D721Med (cell line): ENCODE measurements at regions not wholly inside any gene's neighbourhood (a gene's known extent, or its start where the extent isn't known, plus 50 kb on each side); places are given as distances from the start of the nearest gene placed in this dataset.
A peak's percentile ranks its signal among the peaks of the same experiment; 100 is the strongest.
"Not testable (repeated sequence)": the region's sequence is repeated elsewhere in the genome, so short reads cannot be mapped to it uniquely, and the experiment has no call there.

Experiments
- DNase-seq: peaks from one replicate; pipeline ENCODE4 v3.0.0; 2011; ENCODE audit warnings: low spot score; ENCODE audit not compliant: insufficient read length
- FAIRE-seq: peaks from 2 replicates; lab custom pipeline; 2011; peaks lifted over from hg19 to GRCh38; lab: Jason Lieb, UNC
- CTCF ChIP-seq: IDR thresholded peaks from 2 replicates; pipeline ENCODE4 v1.5.1; 2012; ENCODE audit warnings: mild to moderate bottlenecking, control low read depth; ENCODE audit not compliant: insufficient read depth; ENCODE audit errors: missing control alignments

GRCh38 chr5:32534041-32534440, 51.3 kb upstream of the SUB1 start:
- no peak for TF ChIP-seq CTCF
- DNase-seq (no peak), FAIRE-seq (no peak)

DNA sequence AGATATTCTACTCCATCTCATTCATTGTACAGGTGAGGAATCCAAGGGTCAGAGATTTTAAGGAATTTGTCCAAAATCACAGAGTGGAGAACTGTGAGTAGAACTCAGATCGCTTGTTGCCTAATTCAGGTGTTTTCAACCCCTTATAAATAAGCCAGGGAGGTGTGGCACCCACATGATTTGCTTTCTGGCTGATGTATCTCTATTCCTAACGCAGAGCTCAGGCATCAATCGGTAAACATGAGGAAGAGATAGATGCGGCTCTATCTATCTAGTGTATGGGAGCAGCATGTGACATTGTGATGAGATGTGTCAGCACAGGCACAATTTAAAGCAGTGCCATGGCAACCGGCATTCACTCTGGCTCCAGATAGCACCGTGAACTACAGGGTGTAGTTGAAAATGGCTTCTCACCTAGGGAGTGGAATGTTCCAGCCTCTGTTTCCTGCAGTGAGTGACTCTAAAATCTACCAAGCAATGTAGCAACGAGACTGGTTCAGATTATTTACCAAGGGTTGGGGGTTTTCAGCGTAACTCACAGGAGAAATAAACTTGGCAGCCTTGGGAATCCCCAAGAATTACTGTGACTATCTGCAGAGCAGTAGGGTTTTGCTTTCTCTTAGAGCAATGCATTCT, 53.4 kb upstream of the SUB1 start:
- DNase-seq (no peak), FAIRE-seq (no peak)
- TF ChIP-seq CTCF: no peak

- DNase-seq, FAIRE-seq: not testable (repeated sequence)
These were observed 58.0 kb upstream of the SUB1 start for GRCh38 chr5:32527321-32527720.

DNA sequence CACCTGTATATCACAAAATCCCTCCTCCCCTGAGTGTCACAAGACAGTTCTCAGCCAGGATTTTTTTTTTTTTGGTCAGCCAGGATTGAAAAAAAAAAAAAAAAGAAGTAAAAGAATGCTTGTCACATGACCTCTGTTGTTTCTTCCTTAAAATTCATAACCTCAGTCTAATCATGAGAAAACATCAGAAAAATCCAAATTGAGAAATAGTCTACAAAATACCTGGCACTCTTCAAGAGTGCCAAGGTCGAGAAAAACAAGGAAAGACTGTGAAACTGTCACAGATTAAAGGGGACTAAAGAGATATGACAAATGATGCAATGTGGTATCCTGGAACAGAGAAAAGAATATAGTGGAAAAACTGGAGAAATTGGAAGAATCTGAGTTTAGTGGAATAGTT, 58.5 kb upstream of the SUB1 start:
- DNase-seq: no peak
- no peak for TF ChIP-seq CTCF
- FAIRE-seq: no peak

DNA sequence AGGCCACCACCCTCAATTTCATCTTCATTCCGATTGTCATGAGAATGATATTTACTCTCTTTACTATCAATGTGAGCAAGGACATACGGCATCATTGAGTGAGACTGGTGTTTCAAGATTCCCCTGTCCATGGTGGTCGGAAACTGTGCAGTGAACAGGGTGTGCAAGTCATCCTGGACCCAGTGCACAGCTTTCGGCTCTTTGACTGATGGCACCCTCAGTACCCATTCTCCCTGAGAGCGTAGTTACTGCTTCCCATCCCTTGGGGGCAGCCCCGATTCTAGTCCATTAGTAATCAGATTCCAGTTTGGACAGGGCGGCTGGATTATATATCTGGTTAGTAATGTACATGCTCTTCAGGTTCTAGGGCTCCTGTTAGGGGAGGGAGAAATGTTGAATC, 61.7 kb upstream of the SUB1 start:
- no peak for FAIRE-seq
- DNase-seq: no peak
- peak; percentile 11 for TF ChIP-seq CTCF

DNA sequence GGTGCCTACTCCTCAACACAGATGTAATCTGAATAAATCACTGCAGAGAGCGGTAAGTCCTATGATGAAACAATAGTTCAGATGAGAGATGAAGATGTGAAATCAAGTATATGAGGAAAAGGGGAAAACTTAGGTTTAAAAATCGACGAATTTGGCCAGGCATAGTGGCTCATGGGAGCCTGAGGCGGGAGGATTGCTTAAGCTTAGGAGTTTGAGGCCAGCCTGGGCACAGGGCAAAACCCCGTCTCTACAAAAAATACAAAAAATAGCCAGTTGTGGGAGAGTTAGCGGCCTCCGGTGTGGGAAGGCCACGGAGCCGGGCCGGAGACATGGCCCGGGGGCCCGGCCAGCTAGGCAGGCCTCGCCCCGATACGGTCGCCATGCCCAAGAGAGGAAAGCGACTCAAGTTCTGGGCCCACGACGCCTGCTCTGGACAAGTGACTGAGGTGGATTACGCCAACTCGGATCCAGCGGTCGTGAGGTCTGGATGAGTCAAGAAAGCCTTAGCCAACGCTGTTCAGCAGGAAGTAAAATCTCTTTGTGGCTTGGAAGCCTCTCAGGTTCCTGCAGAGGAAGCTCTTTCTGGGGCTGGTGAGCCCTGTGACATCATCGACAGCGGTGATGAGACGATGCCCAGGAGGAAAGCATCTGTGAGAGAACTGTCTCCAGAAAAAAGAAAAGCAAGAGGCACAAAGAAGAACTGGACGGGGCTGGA, 62.8 kb upstream of the SUB1 start:
- FAIRE-seq: no peak
- TF ChIP-seq CTCF: no peak
- DNase-seq: no peak

GRCh38 chr5:32521481-32521880, 63.9 kb upstream of the SUB1 start:
- FAIRE-seq (no peak), DNase-seq (no peak)
- no peak for TF ChIP-seq CTCF
